C1 segment of cervical spinal cord (tissue), 14 donors: ENCODE measurements at regions not wholly inside any gene's neighbourhood (a gene's known extent, or its start where the extent isn't known, plus 50 kb on each side); places are given as distances from the start of the nearest gene placed in this dataset.

Experiments
- DNase-seq, 14 donors: peaks; one replicate each; lab custom pipeline; 2025; lab: John Stamatoyannopoulos, UW

DNA sequence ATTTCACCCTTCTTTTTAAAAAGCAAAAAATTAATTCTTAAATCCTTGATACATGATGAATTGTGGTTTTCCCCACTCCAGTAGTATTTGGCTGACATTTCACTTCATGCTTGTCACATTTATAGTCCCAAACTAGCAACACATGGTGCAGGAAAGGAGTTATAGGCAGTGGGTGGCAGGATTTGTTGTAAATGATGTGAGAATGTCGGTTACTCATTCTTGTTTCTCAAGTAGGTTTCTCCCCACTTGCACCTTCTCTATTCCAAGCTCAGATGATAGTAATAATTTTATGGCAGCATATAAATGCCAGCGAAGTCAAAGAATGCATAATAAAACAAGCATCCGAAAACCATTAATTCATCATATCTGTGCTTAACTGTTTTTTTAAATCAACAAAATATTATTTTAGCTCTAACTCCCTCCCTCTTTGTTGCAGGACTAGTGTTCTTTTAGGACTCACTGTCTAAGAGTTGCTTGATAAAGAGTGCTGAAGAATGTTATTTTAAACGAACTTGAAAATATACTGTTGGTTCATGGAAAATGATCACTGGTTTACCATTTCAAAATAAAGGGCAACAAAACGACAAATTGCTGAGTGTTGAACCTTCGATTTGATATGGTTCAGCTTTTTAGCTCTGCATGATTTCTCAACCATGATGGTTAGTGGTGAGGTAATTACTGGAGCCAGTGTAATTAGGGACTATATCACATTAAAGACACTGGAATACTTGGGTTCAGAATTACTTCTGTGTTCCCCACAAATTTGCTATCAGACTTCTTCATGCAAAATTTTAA is 88.1 kb upstream of the ADAMTSL1 start:
- DNase-seq: no peak

DNA sequence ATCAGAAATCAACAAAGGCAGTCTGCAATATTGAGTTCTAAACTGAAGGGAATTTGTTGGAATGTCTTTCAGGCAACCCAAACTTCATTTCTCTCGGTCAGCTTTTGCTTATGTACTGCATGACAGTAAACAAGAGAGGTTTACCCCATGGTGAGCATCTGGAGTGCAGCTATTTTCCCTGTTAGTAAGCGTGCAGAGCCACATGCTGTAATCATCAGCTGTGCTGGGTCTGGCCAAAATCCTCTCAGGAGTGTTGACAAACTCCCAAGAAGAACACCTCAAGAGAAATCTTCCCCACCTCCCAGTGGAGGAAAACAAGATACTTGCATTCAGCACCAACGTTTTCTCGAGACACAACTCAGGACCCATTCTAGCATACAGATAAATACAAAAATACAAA is 83.6 kb upstream of the ADAMTSL1 start:
- no peak for DNase-seq

- peak in 5 of 14 donors; percentile 3 to 45 (median 23) for DNase-seq
Measured at GRCh38 chr9:18393340-18394130, 80.4 kb upstream of the ADAMTSL1 start.

GRCh38 chr9:18394847-18395351 is 79.1 kb upstream of the ADAMTSL1 start:
- DNase-seq: no peak

GRCh38 chr9:18396102-18396728 is 77.7 kb upstream of the ADAMTSL1 start:
- DNase-seq: peak in 1 of 14 donors; percentile 4

GRCh38 chr9:18397076-18397475 is 76.9 kb upstream of the ADAMTSL1 start:
- DNase-seq: no peak

DNA sequence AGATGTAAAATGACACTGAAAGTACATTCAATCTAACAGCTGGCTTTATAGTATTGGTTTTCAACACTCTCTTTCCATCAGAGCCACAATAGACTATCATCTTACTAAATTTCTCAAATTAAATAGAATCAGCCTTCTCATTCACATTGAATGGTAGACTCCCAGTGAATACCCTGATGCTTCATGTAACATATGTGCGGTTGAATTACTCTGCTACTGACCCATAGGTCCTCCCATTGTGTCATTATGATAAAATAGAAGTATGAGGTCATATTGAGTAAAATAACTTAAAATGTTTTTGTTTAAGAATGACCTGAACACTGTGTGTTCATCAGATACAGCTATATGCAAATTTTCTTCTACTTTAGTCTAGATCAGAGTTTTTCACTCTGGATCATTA is 75.9 kb upstream of the ADAMTSL1 start:
- no peak for DNase-seq

GRCh38 chr9:18404434-18405029 is 69.4 kb upstream of the ADAMTSL1 start:
- DNase-seq: no peak

DNA sequence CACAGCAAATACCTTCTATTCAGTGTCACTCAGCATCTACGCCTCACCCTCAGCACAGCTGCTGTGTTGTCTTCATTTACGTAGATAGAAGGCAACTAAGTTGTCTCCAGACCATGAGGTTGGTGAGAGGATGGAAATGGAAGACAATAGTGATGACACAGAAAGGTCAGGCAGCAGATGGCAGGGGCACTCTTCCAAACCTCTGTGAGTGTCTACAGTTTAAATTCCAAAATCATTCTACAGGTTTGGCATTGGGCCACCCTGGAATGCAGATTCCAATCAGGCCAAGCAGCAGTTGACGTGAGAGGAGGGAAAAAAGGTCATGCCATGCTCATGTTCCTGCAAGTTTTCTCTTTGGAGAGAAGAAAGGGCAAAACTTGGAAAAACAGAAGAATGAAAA is 68.7 kb upstream of the ADAMTSL1 start:
- no peak for DNase-seq

GRCh38 chr9:18410983-18411382 is 63.0 kb upstream of the ADAMTSL1 start:
- no peak for DNase-seq

DNA sequence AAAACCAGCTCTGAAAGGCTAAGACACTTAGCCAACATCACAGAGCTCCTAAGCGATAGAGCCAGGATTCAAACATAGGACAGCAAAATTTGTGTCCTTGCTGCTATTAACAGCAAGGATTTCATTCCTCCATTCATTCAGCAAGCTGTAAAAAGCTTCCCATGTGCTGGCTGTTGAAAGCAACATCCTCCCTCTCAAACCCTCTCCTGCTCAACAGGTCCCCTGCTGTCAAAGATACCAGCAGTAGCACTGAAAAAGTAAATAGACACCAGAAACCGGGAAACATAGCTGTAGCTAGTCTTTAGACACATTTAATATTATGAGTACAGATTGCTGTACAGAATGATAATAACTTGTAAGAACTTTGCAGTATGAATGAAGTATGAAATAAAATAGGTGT is 52.6 kb upstream of the ADAMTSL1 start:
- no peak for DNase-seq

- DNase-seq: no peak
Measured at GRCh38 chr9:18422296-18423036, 51.5 kb upstream of the ADAMTSL1 start.

DNA sequence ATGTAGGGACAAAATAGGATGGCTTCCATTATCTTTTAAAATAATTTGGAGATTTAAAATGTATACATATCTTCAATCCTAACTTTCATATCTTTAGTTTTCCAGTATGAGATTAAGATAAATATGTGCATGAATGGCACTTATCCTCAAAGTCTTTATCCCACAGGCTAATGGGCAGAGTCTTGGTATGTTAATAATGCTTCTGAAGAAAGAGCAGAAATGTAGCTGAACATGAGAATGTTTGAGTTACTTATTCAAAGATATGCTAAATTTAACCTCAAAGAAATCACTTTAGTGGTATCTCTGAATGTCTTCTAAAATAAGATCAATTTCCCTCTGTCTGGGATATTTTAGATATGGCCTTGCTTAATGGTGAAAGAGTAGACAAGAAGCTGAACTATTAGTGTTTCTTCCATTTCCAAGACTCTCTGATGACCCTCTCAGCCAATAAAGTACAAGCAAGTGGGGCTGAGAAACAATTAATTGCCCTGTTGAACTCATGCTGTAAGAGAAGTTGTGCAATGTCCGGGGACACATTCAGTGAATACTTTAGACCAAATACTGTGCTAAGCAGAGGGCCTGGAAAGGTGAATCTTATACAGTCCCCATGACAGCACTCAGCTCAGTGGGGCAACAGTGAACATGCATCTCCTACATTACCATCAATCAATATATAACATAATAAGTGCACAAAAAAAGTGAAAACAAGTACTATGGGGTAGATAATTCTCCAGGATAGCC is 50.0 kb upstream of the ADAMTSL1 start:
- no peak for DNase-seq
